Activated naive CD4-positive, alpha-beta T cell treated with anti-CD3 and anti-CD28 coated beads, Interleukin-2, amount 10 ng/mL, durations not matched to agents 7 days and 5 days (primary cell): ENCODE measurements at regions not wholly inside any gene's neighbourhood (a gene's known extent, or its start where the extent isn't known, plus 50 kb on each side); places are given as distances from the start of the nearest gene placed in this dataset.
"Not testable (repeated sequence)": the region's sequence is repeated elsewhere in the genome, so short reads cannot be mapped to it uniquely, and the experiment has no call there.

Source experiments
- CTCF ChIA-PET: fragments of 350-600 bp; sonication (Branson Sonifier 250); formaldehyde crosslinking; loops from one replicate; lab custom pipeline; 2021; ENCODE audit warnings: antibody characterized with exemption; lab: Charles Lee
- DNase-seq: peaks from one replicate; pipeline ENCODE4 v3.0.0-alpha.2; 2020
- H3K27ac Mint-ChIP-seq: one replicate; pipeline ENCODE4 v1.8.0; 2021; ENCODE audit warnings: mild to moderate bottlenecking, moderate library complexity, mixed read lengths
- H3K27me3 Mint-ChIP-seq: one replicate; pipeline ENCODE4 v1.8.0; 2021; ENCODE audit warnings: mild to moderate bottlenecking, mixed read lengths
- H3K36me3 Mint-ChIP-seq: one replicate; pipeline ENCODE4 v1.8.0; 2021; ENCODE audit warnings: mixed read lengths
- H3K4me1 Mint-ChIP-seq: one replicate; pipeline ENCODE4 v1.8.0; 2021; ENCODE audit warnings: mixed read lengths
- H3K4me3 Mint-ChIP-seq: one replicate; pipeline ENCODE4 v1.8.0; 2021; ENCODE audit warnings: mild to moderate bottlenecking, moderate library complexity, mixed read lengths
- H3K9me3 Mint-ChIP-seq: one replicate; pipeline ENCODE4 v1.8.0; 2021; ENCODE audit warnings: mixed read lengths

- Mint-ChIP-seq H3K4me1 (no peaks in the 10 kb centered on the region), H3K9me3 (no peaks in the 10 kb centered on the region), H3K36me3 (no peaks in the 10 kb centered on the region), H3K27ac (no peak overlapping the region), H3K4me3 (no peak overlapping the region), H3K27me3 (peaks cover 4% of the 10 kb centered on the region)
- CTCF ChIA-PET = no interaction called here
- no peak for DNase-seq
These were observed 229.1 kb downstream of the S1PR1 start for GRCh38 chr1:101465941-101466340.

DNA sequence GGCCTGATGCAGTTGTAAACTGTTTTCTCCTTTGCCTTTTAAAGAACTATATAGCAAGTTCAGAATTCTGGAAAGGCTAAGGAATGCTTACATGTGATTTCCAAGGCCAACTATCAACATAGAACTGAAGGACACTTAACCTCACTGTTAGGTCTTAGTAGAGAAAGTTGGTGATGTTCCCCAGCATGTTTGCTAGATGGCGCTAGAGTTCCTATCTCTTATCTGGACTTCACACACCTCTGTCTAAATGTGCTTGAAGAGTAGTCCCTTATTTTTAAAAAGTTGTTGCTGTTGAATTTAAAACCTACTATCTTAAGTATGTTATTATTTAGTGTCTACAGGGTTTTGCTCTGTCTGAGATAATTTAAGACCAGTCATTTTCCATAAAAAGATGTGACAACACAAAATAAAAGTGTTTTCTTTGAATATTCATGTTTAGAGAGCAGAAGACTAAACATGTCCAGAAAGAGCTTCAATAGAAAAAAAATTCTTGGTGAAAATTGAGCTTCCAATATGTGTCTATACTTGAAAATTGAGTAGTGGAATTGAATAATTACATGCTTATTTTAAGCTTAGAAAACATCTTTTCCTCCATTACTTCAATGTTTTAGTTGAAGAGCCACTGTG is 237.3 kb downstream of the S1PR1 start:
- no peak for DNase-seq
- Mint-ChIP-seq H3K27me3 (peaks cover 7% of the 10 kb centered on the region), H3K4me3 (no peak overlapping the region), H3K36me3 (no peaks in the 10 kb centered on the region), H3K9me3 (peaks cover 10% of the 10 kb centered on the region), H3K27ac (no peak overlapping the region), H3K4me1 (no peaks in the 10 kb centered on the region)
- CTCF ChIA-PET = interaction anchor here (0.7 to 1.6 kb wide), 10 partner anchors 8 to 165 kb away, joined by 3 to 6 read pairs (median 3); no protein-coding TSS in a partner anchor

DNA sequence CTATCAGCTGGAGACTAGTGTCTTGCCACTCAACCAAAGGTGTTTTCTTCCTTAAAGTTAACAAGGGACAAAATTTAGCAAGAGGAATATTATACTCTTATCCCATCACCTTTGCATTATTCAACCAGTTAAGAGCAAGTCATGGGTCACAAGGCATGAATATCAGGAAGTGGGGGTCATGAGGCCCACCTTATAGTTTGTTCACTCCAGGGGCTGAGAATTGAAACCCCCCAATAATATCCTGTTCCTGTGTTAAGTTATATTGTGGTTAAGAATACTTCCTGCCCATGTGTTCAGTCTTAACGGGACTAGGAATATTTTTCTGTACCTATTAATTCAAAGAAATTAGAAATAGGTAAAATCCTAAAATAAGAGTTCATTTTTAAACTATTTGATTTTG is 239.7 kb downstream of the S1PR1 start:
- Mint-ChIP-seq H3K4me3 (no peak overlapping the region), H3K9me3 (peaks cover 10% of the 10 kb centered on the region), H3K27me3 (peaks cover 11% of the 10 kb centered on the region), H3K4me1 (no peaks in the 10 kb centered on the region), H3K36me3 (no peaks in the 10 kb centered on the region), H3K27ac (no peak overlapping the region)
- DNase-seq = no peak
- CTCF ChIA-PET = interaction anchor here (1.0 to 1.1 kb wide), 2 partner anchors 23 to 167 kb away, joined by 3 to 4 read pairs; no protein-coding TSS in a partner anchor

DNA sequence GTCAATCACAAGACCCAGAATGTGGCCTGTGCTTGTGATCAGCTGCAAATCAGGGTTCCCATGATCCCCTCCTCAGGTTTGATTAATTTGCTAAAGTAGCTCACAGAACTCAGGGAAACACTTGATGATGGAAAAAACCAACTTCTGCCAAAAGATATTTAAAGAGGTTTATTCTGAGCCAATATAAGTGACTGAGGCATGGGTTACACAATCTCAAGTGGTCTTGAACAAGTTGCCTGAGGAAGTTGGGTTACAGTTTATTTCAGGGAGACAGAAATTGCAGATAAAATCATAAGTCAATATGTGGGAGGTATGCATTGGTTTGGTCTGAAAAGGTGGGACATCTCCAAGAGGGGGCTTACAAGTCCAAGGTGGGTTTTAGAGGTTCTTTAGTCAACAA is 243.1 kb downstream of the S1PR1 start:
- no peak overlapping the region for H3K27ac Mint-ChIP-seq
- H3K4me3 Mint-ChIP-seq = no peak overlapping the region
- no peaks in the 10 kb centered on the region for H3K36me3 Mint-ChIP-seq
- H3K9me3 Mint-ChIP-seq = no peaks in the 10 kb centered on the region
- DNase-seq = no peak
- no peaks in the 10 kb centered on the region for H3K4me1 Mint-ChIP-seq
- CTCF ChIA-PET = no interaction called here
- peaks cover 4% of the 10 kb centered on the region for H3K27me3 Mint-ChIP-seq

- Mint-ChIP-seq H3K36me3 (no peaks in the 10 kb centered on the region), H3K9me3 (no peaks in the 10 kb centered on the region), H3K27ac (no peak overlapping the region), H3K4me1 (no peaks in the 10 kb centered on the region), H3K27me3 (peaks cover 4% of the 10 kb centered on the region), H3K4me3 (no peak overlapping the region)
- no peak for DNase-seq
- CTCF ChIA-PET = interaction anchor here (1.1 kb wide), 1 partner anchor 9 kb away, joined by 3 read pairs; no protein-coding TSS in a partner anchor
These were observed 245.5 kb downstream of the S1PR1 start for GRCh38 chr1:101482306-101482705.

DNA sequence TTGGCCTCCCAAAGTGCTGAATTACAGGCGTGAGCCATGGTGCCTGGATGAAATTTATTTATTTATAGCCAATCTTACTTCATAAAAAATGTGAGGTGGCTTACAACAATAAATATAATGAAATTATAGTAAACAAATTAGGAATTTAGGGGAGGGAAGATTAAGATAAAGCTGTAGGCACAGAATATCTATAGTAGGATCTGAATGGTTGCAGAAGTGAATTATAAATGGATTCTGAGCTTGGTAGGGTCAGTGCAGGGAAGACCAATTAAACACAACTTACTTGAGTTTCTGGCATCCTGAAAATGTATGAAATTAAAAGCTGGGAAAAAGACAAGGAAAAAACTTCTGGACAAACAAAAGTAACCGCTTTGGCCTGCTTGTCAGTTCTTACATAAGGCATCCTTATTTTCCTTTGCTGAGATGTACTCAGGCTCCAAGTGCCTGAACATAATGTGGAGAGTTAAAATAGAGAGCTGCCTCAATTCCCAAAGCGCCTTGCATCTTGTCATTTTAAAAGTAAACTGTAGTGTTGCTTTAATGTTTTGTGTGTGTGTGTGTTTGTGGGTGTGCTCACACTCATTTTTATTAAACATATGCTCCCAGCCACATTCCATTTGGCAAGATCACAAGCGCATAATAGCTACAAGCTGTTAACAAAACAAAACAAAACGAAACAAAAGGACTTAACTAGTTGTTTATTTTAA is 247.3 kb downstream of the S1PR1 start:
- no peak for DNase-seq
- Mint-ChIP-seq H3K27me3 (peaks cover 4% of the 10 kb centered on the region), H3K4me1 (no peaks in the 10 kb centered on the region), H3K9me3 (no peaks in the 10 kb centered on the region), H3K4me3 (no peak overlapping the region), H3K36me3 (no peaks in the 10 kb centered on the region), H3K27ac (no peak overlapping the region)
- CTCF ChIA-PET = interaction anchor here (1.3 kb wide), 1 partner anchor 10 kb away, joined by 3 read pairs; no protein-coding TSS in a partner anchor

DNA sequence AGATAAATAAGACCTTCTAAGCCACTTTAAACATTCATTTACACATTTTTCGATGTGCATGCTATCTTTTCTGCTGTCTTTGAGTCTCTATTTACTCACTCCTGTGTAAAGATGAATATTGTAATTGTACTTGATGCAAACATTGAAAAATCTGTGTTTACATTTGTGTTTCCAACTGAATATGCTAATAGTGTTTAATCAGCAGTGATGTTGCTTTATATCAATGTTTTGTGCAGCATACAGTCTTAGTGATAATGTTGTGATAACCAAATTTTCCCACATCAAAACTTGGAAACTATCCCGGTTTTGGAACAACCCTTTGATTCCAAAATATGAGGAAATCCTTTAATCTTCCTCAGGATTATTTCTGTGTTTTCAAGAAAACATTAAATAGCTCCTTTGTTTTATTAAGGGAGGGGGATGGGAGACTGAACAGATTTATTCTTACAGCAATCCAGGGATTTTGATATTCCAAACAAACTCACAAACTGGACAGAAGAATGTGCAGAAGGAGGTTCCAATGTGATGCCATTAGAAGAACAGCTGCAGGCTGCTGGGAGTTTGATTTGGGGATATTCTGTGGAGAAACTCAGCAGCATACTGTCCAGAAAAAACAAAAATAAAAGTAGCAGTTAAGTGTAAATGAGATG is 248.0 kb downstream of the S1PR1 start:
- Mint-ChIP-seq H3K36me3 (no peaks in the 10 kb centered on the region), H3K4me1 (no peaks in the 10 kb centered on the region), H3K4me3 (no peak overlapping the region), H3K9me3 (peaks cover 5% of the 10 kb centered on the region), H3K27me3 (peaks cover 4% of the 10 kb centered on the region), H3K27ac (no peak overlapping the region)
- DNase-seq = no peak
- CTCF ChIA-PET = interaction anchor here (1.3 kb wide), 1 partner anchor 10 kb away, joined by 3 read pairs; no protein-coding TSS in a partner anchor

GRCh38 chr1:101485712-101486111 is 248.9 kb downstream of the S1PR1 start:
- H3K4me3 Mint-ChIP-seq = no peak overlapping the region
- CTCF ChIA-PET = no interaction called here
- no peaks in the 10 kb centered on the region for H3K4me1 Mint-ChIP-seq
- H3K27me3 Mint-ChIP-seq = peaks cover 2% of the 10 kb centered on the region
- DNase-seq = no peak
- H3K36me3 Mint-ChIP-seq = no peaks in the 10 kb centered on the region
- H3K27ac Mint-ChIP-seq = no peak overlapping the region
- peaks cover 5% of the 10 kb centered on the region for H3K9me3 Mint-ChIP-seq

- H3K4me3 Mint-ChIP-seq, H3K4me1 Mint-ChIP-seq, H3K9me3 Mint-ChIP-seq, CTCF ChIA-PET, H3K36me3 Mint-ChIP-seq, H3K27ac Mint-ChIP-seq, DNase-seq: not testable (repeated sequence)
- H3K27me3 Mint-ChIP-seq = peaks cover 12% of the 10 kb centered on the region
These were observed 255.3 kb downstream of the S1PR1 start for GRCh38 chr1:101492144-101492543.

GRCh38 chr1:101493920-101494319 is 257.1 kb downstream of the S1PR1 start:
- H3K36me3 Mint-ChIP-seq, H3K9me3 Mint-ChIP-seq, CTCF ChIA-PET, H3K27ac Mint-ChIP-seq, H3K4me3 Mint-ChIP-seq, DNase-seq, H3K4me1 Mint-ChIP-seq: not testable (repeated sequence)
- H3K27me3 Mint-ChIP-seq = peaks cover 12% of the 10 kb centered on the region

DNA sequence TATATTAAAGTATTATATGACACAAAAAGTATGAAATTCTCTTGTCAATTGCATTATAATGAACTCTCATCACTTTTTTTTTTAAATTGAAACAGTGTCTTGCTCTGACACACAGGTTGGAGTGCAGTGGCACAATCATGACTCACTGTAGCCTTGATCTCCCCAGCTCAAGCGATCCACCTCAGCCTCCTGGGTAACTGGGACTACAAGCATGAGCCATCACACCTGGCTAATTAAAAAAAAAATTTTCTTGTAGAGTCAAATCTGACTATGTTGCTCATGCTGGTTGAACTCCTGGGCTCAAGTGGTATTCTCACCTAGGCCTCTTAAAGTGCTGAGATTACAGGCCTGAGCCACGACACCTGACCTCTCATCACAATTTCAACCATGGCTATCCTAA is 259.3 kb downstream of the S1PR1 start:
- no peaks in the 10 kb centered on the region for H3K9me3 Mint-ChIP-seq
- CTCF ChIA-PET = interaction anchor here (0.7 kb wide), 1 partner anchor 10 kb away, joined by 4 read pairs; no protein-coding TSS in a partner anchor
- H3K36me3 Mint-ChIP-seq = no peaks in the 10 kb centered on the region
- H3K4me3 Mint-ChIP-seq = no peak overlapping the region
- peaks cover 12% of the 10 kb centered on the region for H3K27me3 Mint-ChIP-seq
- no peak overlapping the region for H3K27ac Mint-ChIP-seq
- H3K4me1 Mint-ChIP-seq = no peaks in the 10 kb centered on the region
- DNase-seq = no peak

- no peaks in the 10 kb centered on the region for H3K36me3 Mint-ChIP-seq
- H3K27ac Mint-ChIP-seq = no peak overlapping the region
- no peak overlapping the region for H3K4me3 Mint-ChIP-seq
- peaks cover 3% of the 10 kb centered on the region for H3K27me3 Mint-ChIP-seq
- CTCF ChIA-PET = no interaction called here
- no peaks in the 10 kb centered on the region for H3K4me1 Mint-ChIP-seq
- no peaks in the 10 kb centered on the region for H3K9me3 Mint-ChIP-seq
- DNase-seq = no peak
These were observed 261.2 kb downstream of the S1PR1 start for GRCh38 chr1:101497881-101498559.

- not testable (repeated sequence) for DNase-seq
These were observed 267.3 kb downstream of the S1PR1 start for GRCh38 chr1:101504106-101504505.

DNA sequence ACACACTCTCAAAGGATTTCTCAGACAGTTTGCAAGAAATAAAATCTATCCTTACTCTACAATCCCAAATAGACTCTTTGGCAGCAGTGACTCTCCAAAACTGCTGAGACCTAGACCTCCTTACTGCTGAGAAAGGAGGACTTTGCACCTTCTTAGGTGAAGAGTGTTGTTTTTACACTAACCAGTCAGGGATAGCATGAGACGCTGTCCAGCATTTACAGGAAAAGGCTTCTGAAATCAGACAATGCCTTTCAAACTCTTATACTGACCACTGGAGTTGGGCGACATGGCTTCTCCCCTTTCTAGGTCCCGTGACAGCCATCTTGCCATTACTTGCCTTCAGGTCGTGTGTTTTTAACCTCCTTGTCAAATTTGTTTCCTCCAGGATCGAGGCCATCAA is 268.4 kb downstream of the S1PR1 start:
- not testable (repeated sequence) for H3K27me3 Mint-ChIP-seq, DNase-seq, H3K4me1 Mint-ChIP-seq, H3K36me3 Mint-ChIP-seq, H3K9me3 Mint-ChIP-seq, H3K27ac Mint-ChIP-seq, H3K4me3 Mint-ChIP-seq
- CTCF ChIA-PET = interaction anchor here (1.1 to 2.8 kb wide), 6 partner anchors 15 to 68 kb away, joined by 3 to 20 read pairs (median 6); no protein-coding TSS in a partner anchor

More at GRCh38 chr1:101504106-101504505, 267.3 kb downstream of the S1PR1 start:
- H3K4me1 Mint-ChIP-seq, H3K4me3 Mint-ChIP-seq, H3K27me3 Mint-ChIP-seq, CTCF ChIA-PET, H3K27ac Mint-ChIP-seq, H3K9me3 Mint-ChIP-seq, H3K36me3 Mint-ChIP-seq: not testable (repeated sequence)
